ENCODE measurements at regions not wholly inside any gene's neighbourhood (a gene's known extent, or its start where the extent isn't known, plus 50 kb on each side); places are given as distances from the start of the nearest gene placed in this dataset.
A peak's percentile ranks its signal among the peaks of the same experiment; 100 is the strongest.

DNA sequence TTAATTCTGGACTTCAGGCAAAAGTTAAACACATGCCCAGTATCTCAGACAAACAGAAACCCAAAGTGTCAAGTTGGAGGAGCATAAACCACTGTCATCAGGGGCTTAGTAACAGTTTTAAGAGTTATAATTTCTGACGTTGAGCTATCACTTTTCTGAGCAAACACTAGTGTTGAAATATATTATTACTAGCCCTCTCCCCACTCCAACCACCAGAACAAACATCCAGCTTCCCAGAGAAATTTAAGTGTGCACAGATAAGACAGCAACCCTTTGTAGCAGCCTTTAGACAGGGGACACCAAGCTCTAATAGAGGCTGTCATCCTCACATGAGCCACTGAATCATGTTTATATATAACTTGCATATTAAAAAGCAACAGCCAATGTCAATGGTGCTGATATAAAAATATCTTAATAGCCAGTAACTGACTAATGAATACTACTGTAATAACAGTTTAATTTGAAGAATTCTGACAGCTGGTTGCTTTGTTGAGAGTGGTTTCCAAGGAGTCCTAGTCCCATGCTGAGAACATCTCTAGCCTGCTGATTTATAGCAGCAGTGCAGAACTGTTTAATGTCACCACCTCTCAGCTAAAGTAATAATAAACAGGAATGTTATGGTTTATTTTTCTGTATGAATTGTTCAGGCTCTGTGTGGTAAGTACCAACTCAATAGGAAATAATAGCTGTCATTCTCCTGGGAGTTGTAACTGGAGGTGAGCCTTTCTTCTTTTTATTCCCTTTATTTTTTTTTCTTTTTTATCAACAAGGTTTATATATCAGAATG lies 528.7 kb upstream of the ZNF608 start:
- H3K4me3 ChIP-seq (ENCODE audit: low read depth, low read length), result no peak overlapping the region
- no peaks in the 10 kb centered on the region for H3K36me3 ChIP-seq (ENCODE audit: control insufficient read depth, insufficient read depth, low read length)
- TF ChIP-seq, protein P1, sequence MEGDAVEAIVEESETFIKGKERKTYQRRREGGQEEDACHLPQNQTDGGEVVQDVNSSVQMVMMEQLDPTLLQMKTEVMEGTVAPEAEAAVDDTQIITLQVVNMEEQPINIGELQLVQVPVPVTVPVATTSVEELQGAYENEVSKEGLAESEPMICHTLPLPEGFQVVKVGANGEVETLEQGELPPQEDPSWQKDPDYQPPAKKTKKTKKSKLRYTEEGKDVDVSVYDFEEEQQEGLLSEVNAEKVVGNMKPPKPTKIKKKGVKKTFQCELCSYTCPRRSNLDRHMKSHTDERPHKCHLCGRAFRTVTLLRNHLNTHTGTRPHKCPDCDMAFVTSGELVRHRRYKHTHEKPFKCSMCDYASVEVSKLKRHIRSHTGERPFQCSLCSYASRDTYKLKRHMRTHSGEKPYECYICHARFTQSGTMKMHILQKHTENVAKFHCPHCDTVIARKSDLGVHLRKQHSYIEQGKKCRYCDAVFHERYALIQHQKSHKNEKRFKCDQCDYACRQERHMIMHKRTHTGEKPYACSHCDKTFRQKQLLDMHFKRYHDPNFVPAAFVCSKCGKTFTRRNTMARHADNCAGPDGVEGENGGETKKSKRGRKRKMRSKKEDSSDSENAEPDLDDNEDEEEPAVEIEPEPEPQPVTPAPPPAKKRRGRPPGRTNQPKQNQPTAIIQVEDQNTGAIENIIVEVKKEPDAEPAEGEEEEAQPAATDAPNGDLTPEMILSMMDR (IDR thresholded peaks at IDR 0.05; ENCODE audit: insufficient read depth, low read length, poor library complexity, severe bottlenecking), result no peak
- no peak for DNase-seq (ENCODE audit: low read depth)
- H3K27me3 ChIP-seq (ENCODE audit: control insufficient read depth, insufficient read depth, low read length), result no peaks in the 10 kb centered on the region

DNA sequence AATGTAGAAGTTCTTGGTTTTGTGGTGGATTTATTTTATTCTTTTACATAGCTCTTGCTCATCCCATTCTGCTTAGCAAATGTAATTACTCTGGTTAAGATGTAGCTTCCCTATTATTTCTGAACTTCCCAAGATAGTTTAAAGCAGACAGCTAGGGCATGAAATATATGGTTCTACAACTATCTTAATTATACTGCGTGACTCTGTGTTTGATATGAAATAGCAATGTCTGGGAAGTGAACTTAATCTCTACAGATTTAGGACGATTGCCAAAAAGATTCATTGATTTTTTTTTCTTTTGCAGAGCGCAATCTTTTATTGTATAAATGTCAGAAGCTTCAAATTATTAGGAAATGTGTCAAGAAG lies 529.3 kb upstream of the ZNF608 start:
- no peak for DNase-seq (ENCODE audit: low read depth)
- no peaks in the 10 kb centered on the region for H3K27me3 ChIP-seq (ENCODE audit: control insufficient read depth, insufficient read depth, low read length)
- no peaks in the 10 kb centered on the region for H3K36me3 ChIP-seq (ENCODE audit: control insufficient read depth, insufficient read depth, low read length)
- TF ChIP-seq, protein P1 (IDR thresholded peaks at IDR 0.05; ENCODE audit: insufficient read depth, low read length, poor library complexity, severe bottlenecking), result no peak
- no peak overlapping the region for H3K4me3 ChIP-seq (ENCODE audit: low read depth, low read length)

DNA sequence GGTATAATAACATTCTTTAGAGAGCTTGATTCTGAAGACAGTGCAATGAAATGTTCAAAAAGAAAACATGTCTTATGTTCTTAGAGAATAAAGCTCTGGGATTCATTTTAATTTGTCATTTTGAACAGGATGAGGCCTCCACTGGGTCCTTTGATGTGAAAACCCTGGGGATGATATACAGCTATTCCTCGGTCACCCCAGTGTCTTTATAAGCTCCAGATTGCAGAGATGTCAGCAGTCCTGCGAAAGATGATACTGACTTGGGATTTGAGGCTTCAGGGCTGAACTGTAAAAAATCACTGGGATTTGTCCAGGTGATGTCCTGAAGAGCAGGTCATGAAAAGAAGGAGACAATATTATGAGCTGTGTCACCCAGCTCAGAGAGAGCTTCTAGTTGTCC lies 529.7 kb upstream of the ZNF608 start:
- no peak overlapping the region for H3K4me3 ChIP-seq (ENCODE audit: low read depth, low read length)
- TF ChIP-seq, protein P1 (IDR thresholded peaks at IDR 0.05; ENCODE audit: insufficient read depth, low read length, poor library complexity, severe bottlenecking), result no peak
- no peaks in the 10 kb centered on the region for H3K36me3 ChIP-seq (ENCODE audit: control insufficient read depth, insufficient read depth, low read length)

DNA sequence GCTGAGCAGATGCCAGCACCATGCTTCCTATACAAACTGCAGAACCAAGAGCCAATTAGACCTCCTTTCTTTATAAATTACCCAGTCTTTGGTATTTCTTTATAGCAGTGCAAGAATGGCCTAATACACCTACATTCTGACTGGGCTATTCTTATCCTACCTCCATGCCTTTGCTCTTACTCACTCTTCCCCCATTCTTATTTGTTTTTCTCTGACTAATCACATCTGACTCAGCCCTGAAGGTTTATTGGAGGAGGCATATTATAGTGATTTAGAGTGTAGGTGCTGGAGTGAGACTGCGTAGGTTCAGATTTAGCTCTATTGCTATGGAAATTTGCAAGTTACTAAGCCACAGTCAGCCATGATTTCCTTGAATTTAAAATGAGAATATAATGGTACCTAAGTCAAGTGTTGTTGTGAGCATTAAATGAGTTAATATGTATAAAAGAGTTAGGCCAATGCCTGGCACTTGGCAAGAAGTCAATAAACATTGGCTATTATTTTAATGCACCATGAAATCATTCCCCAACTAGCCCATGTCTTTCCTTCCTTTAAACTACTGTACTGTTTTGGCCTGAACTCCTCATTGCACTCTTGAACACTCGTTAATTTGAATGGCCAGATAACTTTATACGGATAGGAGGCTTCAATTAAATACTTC lies 531.2 kb upstream of the ZNF608 start:
- peak; percentile 87 for DNase-seq (ENCODE audit: low read depth)
- no peak overlapping the region for H3K4me3 ChIP-seq (ENCODE audit: low read depth, low read length)
- no peaks in the 10 kb centered on the region for H3K36me3 ChIP-seq (ENCODE audit: control insufficient read depth, insufficient read depth, low read length)
- H3K27me3 ChIP-seq (ENCODE audit: control insufficient read depth, insufficient read depth, low read length), result no peaks in the 10 kb centered on the region
- TF ChIP-seq, protein P1 (IDR thresholded peaks at IDR 0.05; ENCODE audit: insufficient read depth, low read length, poor library complexity, severe bottlenecking), result no peak

More for the DNA sequence above, 529.7 kb upstream of the ZNF608 start:
- DNase-seq (ENCODE audit: low read depth), result no peak
- H3K27me3 ChIP-seq (ENCODE audit: control insufficient read depth, insufficient read depth, low read length), result no peaks in the 10 kb centered on the region

DNA sequence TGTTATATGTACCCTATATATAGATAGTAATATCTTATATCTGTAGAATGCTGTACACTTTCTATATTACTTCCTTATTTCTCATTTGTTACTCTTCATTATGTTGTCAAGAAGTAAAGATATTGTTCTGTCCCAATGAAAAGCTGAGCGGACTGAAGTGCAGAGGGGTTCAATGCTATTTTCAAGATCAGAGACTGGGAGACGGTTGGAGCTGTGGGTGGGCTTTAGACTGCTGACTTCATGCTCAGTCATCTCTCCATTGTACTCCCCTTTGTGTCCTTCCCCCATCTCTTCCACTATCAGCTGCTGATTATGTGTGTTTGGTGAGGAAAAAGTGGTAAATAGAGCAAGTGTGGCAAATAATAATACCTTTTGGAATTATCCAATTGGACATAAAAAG lies 532.3 kb upstream of the ZNF608 start:
- TF ChIP-seq, protein P1 (IDR thresholded peaks at IDR 0.05; ENCODE audit: insufficient read depth, low read length, poor library complexity, severe bottlenecking), result no peak
- Histone ChIP-seq H3K36me3 (ENCODE audit: control insufficient read depth, insufficient read depth, low read length) (no peaks in the 10 kb centered on the region), H3K4me3 (ENCODE audit: low read depth, low read length) (no peak overlapping the region), H3K27me3 (ENCODE audit: control insufficient read depth, insufficient read depth, low read length) (no peaks in the 10 kb centered on the region)
- DNase-seq (ENCODE audit: low read depth), result no peak

Measured in kidney epithelial cell (primary cell).